CD1c-positive myeloid dendritic cell (primary cell): ENCODE measurements at regions not wholly inside any gene's neighbourhood (a gene's known extent, or its start where the extent isn't known, plus 50 kb on each side); places are given as distances from the start of the nearest gene placed in this dataset.

Experiments
- DNase-seq: peaks from one replicate; pipeline ENCODE4 v3.0.0-alpha.2; 2016; ENCODE audit errors: extremely low spot score

DNA sequence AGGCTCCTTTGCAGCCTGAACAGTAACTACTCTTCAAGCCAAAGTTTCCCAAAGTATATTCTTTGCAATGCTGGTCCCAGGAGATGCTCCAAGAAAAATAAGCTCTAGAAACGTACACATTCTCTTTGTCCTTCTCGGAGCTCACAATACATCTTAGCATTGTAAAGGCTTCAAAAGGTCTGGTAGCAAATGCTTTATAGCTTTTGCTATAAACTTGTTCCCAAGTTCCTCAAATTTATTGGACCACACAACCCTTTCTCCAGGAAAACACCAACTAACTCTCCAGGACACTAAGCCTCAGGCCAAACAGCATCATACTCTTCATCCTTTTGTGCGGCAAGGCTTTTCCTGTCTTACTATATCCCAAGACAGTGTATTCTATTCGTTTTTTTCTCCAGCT is 455.6 kb upstream of the PROK2 start:
- DNase-seq: no peak

DNA sequence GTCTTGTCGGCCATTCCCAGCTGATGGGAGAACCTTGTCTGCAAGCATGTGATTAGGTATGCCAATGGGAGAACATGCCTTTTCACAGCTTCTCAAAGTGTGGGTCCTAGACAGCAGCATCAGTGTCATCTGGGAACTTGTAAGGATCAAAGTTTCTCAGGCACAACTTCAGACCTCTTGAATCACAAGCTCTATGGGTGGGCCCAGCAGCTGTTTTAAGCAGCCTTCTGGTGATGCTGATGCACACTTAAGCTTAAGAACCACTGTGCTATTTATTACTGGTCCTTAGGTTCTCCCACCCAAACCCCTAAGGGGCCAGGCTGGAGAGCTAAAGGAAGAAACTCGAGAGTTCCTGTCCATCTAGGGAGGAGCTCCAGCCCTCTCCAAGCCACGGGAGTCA is 453.9 kb upstream of the PROK2 start:
- no peak for DNase-seq

DNA sequence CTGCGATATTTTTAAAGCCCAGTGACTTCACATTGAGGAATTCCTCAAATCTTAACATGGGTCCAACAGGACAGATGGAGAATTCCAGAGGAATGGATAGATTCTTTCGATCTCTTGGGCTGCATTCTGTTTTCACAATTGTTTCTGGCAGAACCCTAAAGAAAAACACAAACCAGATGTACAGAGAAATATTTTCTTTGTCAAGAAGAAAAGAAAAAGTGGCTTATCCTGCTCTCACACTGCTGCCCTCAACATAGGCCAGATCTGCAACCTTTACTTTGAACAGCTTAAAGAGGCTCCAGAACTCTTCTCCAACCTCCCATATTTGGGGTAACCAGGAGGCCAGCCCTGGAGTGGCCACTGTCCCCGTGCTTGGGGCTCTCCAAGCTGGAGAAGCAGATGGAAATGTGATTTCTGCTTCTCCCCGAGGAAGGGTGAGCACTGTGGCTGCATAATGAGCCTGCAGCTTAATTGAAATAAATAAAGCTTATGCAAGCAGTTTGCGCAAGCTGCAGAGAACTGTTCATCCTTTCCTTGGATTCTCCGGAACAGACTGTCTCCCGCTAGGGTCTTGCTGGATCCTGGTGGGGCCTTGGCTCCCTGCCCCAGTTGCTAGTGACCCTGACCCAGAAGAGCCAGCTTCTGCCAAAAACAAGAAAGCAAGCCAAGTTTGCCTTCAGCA is 453.2 kb upstream of the PROK2 start:
- DNase-seq: no peak

DNA sequence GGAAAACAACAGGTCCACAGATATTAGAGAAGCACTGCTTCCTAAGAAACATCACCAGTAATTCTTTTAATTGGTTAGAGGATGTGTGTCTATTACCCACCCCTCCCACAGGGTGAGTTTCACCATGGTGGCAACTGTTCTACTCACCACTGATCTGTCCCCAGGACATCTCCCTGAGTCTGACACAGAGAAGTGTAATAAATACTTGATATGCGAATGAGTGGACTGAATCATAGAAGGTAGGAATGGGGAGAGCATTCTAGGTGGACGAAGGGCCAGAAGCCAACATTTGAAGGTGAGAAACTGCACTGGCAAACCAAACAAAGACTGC is 452.7 kb upstream of the PROK2 start:
- no peak for DNase-seq

DNA sequence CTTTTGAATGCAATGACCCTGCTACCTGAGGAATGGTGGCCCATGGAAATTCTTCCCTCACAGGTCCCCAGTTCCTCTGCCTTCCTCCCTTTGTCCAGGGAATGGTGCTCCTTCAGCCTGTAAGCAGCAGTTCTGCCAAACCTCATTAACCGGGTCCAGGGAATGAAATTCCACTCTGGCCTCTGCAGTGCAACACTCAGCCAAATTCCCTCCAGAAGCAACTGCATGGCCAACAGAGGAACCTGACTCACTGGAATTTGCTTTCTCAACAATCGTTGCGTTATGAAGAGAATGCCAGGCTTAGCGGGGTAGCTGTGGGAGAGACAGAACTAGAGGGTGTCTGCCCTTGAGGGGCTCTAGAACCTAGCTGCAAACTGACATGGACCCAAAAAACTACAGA is 449.4 kb upstream of the PROK2 start:
- DNase-seq: no peak

DNA sequence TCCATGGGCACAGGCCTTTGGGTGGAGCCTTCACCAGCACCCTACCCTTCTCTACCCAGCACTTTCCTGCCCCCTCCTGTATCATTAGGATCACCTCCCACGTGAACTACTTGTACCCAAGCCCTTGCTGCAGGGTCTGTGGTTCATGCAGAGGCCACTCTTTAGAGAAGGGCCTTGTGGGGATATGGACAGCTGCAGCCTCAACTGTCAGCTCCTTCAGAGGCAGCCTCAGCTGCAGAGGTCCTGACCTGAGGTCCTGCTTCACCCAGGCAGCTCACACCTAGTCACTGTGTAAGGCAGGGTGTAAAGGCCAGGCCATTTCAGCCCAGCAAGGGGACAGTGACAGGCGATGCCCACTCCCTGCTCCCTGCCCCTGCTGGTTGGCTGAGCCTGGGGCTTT is 448.6 kb upstream of the PROK2 start:
- DNase-seq: no peak

DNA sequence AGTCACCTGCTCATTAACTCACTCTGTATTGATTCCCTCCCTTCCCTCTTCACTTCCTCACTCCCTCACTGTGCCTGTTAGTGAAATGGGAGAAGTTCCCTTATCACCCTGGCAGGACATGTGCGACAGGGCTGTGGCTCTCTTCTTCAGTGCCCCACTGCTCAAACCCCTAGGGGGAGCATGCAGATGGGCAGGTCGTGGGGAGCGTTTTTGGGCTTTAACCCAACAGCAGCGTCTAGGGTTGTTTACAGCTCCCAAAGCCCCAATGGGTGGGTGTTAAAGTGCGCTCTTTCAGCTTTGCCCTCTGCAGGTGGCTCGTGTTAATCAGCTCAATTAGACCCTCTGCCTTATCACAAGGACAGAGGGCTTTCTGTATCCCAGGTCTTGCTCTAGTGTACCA is 447.8 kb upstream of the PROK2 start:
- no peak for DNase-seq

DNA sequence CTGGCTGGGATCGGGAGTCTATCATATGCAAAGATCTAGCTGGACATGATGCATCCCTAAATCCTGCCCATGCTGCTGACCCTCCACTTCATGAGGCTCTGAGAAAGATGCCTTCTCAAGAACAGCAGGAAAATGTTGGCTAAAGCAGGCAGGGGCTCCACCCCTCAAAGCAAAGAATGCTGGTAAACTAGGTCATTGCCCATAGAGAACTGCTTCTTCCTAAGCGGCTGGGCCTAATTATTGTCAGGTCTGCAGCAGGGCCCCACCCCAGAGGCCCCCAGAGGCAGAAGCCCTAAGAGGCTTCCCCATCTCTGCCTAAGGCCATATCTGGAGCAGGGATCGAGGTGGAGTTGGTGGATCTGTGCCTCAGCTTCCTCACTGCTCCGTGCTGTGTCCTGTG is 447.4 kb upstream of the PROK2 start:
- DNase-seq: no peak

DNA sequence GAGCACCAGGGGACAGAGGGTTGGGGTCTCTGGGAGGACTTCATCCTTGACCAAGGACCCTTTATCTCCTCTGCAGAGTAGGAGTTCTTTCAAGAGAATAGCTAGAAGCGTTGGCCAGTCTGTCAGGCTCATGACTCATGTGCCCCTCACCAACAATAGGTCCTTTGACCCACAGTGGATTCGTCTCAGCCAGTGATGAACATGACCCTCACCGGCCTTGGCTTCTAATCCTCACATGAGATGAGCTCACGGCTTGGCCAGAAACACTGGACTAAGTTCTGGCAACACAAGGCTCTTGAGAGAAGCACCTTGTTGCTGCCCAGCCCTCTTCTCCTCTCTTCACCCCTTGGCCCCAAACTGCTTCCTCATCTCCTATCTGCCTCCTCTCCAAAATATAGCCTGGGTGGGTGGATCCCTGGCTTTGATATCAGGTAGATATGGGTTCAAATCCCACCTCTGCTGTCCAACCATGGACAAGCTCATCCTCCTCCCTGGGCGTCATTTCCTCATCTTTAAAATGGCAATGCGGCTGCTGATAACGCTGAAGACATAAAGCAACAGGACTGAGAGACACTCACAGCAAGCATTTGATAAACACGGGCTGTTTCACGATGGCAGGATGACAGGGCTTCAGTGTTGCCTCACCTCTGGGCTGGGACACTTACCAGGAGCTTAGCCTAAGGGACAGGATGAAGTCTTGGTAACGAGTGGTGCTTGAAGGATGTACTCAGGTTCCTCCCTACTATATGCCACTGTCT is 446.7 kb upstream of the PROK2 start:
- no peak for DNase-seq

DNA sequence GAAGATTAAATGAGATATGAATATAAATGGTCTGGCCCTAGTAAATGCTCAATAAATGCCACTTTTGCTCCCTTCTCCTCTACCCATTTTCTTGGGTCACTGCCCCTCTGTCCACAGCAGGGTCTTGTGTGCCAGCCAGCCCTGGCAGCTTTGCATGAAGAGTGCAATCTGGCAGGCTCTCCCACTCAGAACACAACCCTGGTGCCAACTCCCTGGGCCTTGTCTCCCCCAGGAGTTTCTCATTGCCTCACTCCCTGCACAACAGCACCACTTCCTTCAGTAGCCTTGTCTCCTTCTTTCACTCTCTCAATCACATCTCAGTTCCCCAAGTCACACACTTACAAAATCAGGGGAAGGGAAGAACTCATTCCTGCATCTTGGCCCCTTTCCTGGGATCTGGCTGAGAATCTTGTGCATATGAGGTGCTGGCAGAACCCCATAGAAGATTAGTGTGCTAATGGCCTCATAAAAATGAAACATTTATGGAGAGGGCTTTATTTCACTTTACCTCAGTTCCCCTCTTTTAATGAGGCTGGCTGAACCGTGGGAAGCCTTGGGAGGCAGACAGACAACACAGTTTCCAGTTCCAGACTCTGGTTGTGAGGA is 445.9 kb upstream of the PROK2 start:
- no peak for DNase-seq

DNA sequence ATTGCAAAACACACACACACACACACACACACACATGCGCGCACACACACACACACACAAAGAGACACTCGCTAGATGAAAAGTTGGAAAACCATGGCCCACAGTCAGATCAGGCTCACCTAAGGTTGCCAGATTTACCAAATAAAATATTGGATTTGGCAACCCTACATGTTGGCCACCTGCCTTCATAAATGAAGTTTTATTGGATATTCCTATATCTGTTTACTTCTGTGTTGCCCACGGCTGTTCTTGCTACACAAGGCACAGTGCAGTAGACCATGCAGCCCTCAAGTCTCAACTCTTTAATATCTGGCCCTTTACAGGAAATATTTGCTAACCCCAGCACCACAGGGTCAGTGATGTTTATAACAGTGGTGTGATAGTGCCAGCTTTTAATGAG is 445.0 kb upstream of the PROK2 start:
- DNase-seq: no peak

DNA sequence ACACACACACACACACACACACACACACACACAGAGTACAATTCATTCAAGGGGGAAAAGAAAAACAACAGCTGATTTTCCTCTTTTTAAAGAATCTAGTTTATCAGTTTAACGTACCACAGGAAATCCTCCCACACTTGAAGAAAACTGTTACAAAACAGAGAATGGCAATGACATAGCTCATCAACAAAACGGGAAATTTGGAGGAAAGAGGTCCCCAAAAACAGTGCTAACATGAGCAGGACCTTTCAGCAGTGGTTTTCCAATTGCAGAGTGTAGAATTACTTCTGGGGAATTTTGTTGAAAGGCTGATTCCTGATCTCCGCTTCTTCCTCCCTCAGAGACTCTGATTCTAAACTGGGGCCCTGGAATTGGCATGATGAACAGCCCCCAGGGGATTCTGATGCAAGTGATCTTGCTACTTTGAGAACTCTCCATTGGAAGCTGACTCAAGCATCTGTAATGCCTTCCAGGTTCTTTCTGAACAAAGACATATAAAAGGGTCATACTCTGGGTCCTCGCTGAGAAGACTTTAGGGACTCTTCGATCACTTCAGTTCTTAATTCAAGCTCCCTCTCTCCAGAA is 442.6 kb upstream of the PROK2 start:
- DNase-seq: peak; percentile 37

DNA sequence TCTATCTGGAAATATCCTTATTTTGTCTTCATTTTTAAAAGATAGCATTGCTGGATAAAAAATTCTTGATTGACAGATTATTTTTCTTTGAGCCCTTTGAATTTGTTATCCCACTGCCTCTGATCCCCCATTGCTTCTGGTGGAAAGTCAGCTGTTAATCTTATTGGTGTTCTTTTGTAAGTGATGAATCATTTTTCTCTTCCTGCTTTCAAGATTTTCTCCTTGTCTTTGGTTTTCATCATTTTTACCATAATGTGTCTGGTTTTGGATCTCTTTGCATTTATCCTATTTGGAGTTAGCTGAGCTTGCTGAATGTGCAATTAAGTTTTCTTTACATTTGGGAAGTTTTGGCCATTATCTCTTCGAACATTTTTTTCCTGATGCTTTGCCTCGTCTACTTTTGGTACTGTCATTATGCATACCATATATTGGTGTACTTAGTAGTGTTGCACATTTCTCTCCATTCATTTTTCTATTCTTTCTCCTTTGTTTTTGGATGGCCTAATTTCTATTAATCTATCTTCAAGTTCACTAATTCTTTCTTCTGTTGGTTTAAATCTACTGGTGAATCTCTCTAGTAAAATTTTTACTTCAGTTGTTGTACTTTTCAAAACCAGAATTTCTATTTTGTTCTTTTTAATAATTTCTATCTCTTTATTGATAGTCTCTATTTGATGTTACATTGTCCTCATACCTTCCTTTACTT is 440.0 kb upstream of the PROK2 start:
- peak; percentile 6 for DNase-seq

DNA sequence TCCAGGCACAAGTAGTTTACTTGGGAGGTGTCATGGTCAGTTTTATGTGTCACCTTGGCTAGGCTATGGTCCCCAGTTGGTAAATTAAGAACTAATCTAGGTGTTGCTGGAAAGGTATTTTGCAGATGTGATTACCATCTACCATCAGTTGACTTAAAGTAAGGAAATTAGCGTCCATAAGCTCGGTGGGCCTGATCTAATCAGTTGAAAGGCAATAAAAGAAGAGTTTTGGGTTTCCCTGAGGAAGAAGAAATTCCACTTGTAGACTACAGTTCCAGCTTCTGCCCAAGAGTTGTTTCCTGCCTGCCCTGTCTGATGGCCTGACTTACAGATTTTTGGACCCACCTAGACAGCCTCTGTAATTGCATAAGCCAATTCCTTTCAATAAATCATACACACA is 438.7 kb upstream of the PROK2 start:
- no peak for DNase-seq

DNA sequence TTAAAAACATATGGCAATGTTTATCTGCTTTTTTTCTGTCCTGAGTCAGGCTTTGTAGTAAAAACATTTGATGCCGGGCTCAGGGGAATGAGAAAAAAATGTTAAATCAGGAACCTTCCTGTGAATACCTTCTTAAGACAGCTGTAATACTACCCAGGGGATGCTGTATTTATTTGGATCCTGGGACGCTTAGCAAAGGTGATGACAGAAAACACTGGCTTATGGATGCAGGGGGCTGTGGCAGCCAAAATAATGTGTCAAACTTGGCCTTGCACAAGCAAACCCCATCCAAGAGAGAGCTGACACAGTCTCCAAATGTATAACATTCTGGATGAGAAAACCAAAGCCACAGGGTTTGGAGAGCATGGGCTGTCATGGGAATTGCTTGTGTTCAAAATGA is 438.2 kb upstream of the PROK2 start:
- DNase-seq: no peak

DNA sequence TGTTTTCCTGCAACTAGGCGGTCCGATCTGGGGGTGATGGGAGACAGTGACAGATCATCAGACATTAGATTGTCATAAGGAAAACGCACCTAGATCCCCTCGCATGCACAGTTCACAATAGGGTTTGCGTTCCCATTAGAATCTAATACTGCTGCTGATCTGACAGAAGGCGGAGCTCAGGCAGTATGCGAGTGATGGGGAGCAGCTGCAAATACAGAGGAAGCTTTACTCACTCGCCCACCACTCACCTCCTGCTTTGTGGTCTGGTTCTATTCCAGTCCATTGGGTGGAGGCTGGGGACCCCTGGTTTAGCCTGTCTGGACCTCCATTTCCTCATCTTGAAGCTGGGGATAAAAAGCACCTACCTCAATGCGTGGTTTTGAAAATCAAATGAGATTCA is 437.5 kb upstream of the PROK2 start:
- DNase-seq: no peak

DNA sequence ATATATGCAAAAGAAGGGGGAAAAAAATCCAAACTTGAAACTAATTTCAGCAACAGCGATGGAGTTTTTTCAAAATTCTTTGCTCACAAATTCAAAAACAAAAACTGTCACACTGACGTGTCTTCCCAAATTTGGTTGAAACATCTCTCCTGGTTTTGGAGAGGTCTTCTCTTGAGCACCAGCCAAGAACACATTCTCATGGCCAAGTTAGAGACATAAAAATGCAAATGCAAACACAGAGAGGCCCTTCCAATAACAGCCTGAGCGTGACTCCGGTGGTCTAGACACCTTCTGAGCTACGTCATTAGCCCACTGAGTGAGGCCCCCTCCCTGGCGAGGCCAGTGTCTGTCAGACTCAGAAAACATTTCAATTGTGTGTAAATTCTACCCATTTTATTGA is 436.0 kb upstream of the PROK2 start:
- no peak for DNase-seq

DNA sequence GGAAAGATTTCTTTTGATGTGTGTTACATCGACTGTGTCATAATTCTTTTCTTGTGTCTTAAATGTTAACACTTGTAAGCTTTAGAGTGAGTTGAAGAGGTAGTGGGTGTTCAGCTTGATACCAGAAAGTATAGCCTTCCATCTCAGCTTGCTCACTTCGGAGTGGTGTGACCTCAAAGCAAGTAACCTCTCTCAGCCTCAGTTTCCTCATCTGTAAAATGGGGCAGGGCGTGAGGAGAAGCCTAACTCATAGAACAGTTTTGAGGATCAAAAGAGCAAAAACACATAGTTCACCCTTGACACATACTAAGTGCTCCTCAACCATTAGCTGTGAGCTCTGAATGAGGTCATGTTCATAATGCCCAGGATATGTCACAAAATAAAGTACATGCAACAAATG is 434.8 kb upstream of the PROK2 start:
- DNase-seq: no peak

DNA sequence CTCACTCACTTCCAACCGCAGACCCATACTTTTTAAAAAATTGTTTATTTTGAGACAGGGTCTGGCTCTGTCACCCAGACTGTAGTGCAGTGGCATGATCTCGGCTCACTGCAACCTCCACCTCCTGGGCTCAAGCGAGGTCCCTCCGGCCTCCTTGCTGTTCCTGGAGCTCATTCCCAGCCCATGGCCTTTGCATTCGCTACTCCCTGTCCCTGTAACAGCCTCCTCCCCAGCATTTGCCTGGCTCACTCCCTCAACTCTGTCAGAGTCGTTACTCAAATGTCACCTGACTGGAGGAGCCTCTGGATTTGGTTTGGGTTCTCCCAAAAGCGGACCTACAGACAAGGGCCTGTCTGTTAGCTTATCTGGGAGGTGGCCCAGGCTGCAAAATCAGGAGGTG is 432.6 kb upstream of the PROK2 start:
- DNase-seq: no peak

DNA sequence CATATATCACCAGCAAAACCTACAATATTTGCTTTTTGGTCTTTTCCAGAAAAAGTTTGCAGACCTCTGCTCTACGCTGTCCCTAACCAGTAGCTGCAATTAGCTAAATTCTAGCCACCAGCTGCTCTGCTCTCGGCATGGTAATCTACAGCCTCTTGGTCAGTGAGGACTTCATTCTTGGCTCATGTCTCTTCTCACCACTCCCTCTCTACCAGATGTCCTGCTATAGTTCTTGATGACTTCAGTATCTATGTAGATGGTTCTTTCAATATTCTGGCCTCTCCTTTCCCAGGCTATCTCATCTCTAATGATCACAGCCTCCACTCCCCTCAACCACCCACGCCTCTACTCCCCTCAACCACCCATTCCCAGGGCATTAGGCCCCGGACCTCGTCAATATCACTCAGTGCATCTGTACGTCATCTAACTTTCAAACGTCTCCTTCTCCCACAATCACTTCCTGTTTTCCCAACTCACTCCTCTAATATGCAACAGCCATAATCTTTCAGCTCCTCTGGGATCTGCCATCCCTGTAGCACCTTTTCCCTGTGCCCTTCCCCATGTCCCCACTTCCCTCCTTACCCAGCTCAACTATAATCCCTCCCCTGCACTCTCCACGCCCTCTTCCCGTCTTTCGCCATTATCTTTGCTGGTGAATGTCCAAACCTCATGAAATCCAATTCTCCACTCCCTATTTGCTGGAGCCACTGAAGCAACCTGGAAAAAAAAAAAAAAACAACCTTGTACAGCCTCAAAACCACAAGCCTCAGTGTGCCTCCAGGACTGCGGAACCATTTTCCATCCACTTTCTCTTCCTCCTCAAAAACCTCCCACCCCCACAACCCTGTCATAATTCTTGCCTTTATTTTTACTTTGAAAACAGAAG is 429.4 kb upstream of the PROK2 start:
- peak; percentile 78 for DNase-seq

DNA sequence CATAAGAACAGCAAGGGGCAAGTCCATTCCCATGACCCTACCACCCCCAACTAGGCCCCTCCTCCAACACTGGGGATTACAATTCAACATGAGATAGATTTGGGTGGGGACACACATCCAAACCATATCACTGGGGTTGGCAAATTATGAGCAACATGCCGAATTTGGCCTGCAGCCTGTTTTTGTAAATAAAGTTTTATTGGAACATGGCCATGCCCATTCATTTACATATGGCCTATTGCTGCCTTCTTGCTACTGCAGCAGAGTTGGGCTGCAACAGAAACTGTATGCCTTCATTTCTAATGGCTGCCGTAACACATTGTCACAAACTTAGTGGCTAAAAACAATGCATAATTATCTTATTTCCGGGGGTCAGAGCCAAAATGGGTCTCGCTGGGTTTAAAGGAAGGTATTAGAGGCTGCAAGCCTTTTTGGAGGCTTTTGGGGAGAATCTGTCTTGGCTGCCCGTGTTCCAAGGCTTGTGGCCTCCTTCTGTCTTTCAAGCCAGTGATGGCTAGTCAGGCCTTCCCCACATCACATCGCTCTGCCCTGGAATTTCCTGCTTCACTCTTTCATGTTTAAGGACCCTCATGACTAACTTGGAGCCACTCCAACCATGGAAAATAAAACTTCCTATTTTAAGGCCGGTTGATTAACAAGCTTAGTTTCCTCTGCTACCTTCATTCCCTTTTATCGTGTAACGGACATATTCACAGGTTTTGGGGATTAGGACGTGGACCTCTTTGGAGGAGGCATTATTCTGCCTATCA is 428.5 kb upstream of the PROK2 start:
- DNase-seq: peak; percentile 26
